NCI-H526 (cell line): ENCODE measurements at regions not wholly inside any gene's neighbourhood (a gene's known extent, or its start where the extent isn't known, plus 50 kb on each side); places are given as distances from the start of the nearest gene placed in this dataset.

Source experiments
- DNase-seq, 2 experiments: peaks; one replicate each; lab custom pipeline; 2025; lab: John Stamatoyannopoulos, UW

GRCh38 chr2:64338910-64339500, 115.0 kb upstream of the LGALSL start:
- DNase-seq, result no peak

GRCh38 chr2:64341461-64341860, 112.5 kb upstream of the LGALSL start:
- DNase-seq, result no peak

GRCh38 chr2:64342195-64343099, 111.5 kb upstream of the LGALSL start:
- no peak for DNase-seq

GRCh38 chr2:64344999-64345576, 108.9 kb upstream of the LGALSL start:
- no peak for DNase-seq

- no peak for DNase-seq
Measured at GRCh38 chr2:64345998-64346397, 108.0 kb upstream of the LGALSL start.

GRCh38 chr2:64348386-64349130, 105.4 kb upstream of the LGALSL start:
- DNase-seq, result no peak

- DNase-seq, result no peak
Measured at GRCh38 chr2:64349131-64349530, 104.8 kb upstream of the LGALSL start.

- DNase-seq, result no peak
Measured at GRCh38 chr2:64350996-64351395, 103.0 kb upstream of the LGALSL start.

- no peak for DNase-seq
Measured at GRCh38 chr2:64352292-64352691, 101.7 kb upstream of the LGALSL start.

- DNase-seq, result no peak
Measured at GRCh38 chr2:64354857-64355680, 98.9 kb upstream of the LGALSL start.

- DNase-seq, result no peak
Measured at GRCh38 chr2:64356906-64357305, 97.1 kb upstream of the LGALSL start.

- no peak for DNase-seq
Measured at GRCh38 chr2:64359171-64359891, 94.6 kb upstream of the LGALSL start.

- DNase-seq, result no peak
Measured at GRCh38 chr2:64359892-64360657, 93.9 kb upstream of the LGALSL start.

- DNase-seq, result no peak
Measured at GRCh38 chr2:64361151-64361938, 92.6 kb upstream of the LGALSL start.

GRCh38 chr2:64362562-64363026, 91.4 kb upstream of the LGALSL start:
- DNase-seq, result no peak

- DNase-seq, result no peak
Measured at GRCh38 chr2:64363140-64363539, 90.8 kb upstream of the LGALSL start.

GRCh38 chr2:64363848-64364247, 90.1 kb upstream of the LGALSL start:
- no peak for DNase-seq

- DNase-seq, result no peak
Measured at GRCh38 chr2:64367444-64368232, 86.3 kb upstream of the LGALSL start.
